ENCODE measurements at regions not wholly inside any gene's neighbourhood (a gene's known extent, or its start where the extent isn't known, plus 50 kb on each side); places are given as distances from the start of the nearest gene placed in this dataset.
"Not testable (repeated sequence)": the region's sequence is repeated elsewhere in the genome, so short reads cannot be mapped to it uniquely, and the experiment has no call there.

DNA sequence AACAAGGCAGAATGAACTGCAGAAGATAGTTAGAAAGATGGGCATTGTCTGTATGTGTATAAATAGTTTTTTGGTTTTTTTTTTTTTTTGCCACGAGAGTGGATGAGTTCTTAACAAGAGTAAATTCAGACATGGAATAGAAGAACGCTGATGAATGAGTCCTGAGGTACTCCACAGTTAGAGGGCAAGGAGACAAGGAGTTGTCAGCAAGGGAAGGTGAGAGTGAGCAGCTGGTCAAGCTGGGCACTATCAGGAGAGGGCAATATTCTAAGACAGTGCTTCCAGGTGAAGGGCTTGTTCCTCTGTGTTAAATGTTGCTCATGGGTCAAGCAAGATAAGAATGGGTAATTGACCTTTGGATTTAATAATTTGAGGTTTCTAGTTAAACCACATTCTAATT lies 138.6 kb upstream of the FAM78B start:
- Mint-ChIP-seq H3K27me3 (ENCODE audit: low read depth) (no peaks in the 10 kb centered on the region), H3K36me3 (no peaks in the 10 kb centered on the region), H3K27ac (no peak overlapping the region), H3K9me3 (no peaks in the 10 kb centered on the region), H3K4me3 (no peak overlapping the region), H3K4me1 (no peaks in the 10 kb centered on the region)
- TF ChIP-seq CTCF (IDR thresholded peaks at IDR 0.05; ENCODE audit: unreplicated experiment) = no peak
- no peak for DNase-seq (ENCODE audit: low spot score in 2 of 2, unreplicated experiment in 2 of 2)

GRCh38 chr1:166307261-166308188 lies 140.7 kb upstream of the FAM78B start:
- H3K27ac Mint-ChIP-seq = no peak overlapping the region
- H3K4me1 Mint-ChIP-seq = no peaks in the 10 kb centered on the region
- H3K27me3 Mint-ChIP-seq (ENCODE audit: low read depth) = no peaks in the 10 kb centered on the region
- no peaks in the 10 kb centered on the region for H3K9me3 Mint-ChIP-seq
- DNase-seq (ENCODE audit: low spot score in 2 of 2, unreplicated experiment in 2 of 2) = no peak
- no peak for TF ChIP-seq CTCF (IDR thresholded peaks at IDR 0.05; ENCODE audit: unreplicated experiment)
- no peaks in the 10 kb centered on the region for H3K36me3 Mint-ChIP-seq
- no peak overlapping the region for H3K4me3 Mint-ChIP-seq

GRCh38 chr1:166316306-166316705 lies 149.5 kb upstream of the FAM78B start:
- not testable (repeated sequence) for H3K36me3 Mint-ChIP-seq; DNase-seq (ENCODE audit: low spot score in 2 of 2, unreplicated experiment in 2 of 2); H3K27ac Mint-ChIP-seq; H3K4me1 Mint-ChIP-seq; H3K4me3 Mint-ChIP-seq; H3K27me3 Mint-ChIP-seq (ENCODE audit: low read depth)
- H3K9me3 Mint-ChIP-seq = peaks cover 28% of the 10 kb centered on the region

DNA sequence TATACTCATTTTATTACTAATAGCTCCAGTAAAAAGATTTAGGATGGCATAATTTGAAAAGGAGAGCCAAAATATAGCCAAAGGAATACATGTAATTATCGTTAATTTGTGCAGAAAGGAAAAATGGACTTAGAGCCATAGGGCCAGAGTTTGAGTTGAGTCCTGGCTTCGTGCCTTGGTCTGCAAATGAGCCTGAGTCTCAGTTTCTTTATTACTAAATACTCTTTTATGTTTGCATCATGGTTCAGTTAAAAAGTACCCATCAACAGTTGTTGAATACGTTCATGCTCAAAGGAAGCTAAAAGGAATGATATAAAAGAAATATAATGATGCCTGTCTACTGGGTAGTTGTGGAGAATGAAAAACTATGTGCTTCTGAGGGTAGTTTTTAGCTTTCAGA lies 155.7 kb upstream of the FAM78B start:
- Mint-ChIP-seq H3K9me3 (peaks cover 5% of the 10 kb centered on the region), H3K36me3 (no peaks in the 10 kb centered on the region), H3K27me3 (ENCODE audit: low read depth) (no peaks in the 10 kb centered on the region), H3K4me1 (no peaks in the 10 kb centered on the region), H3K4me3 (no peak overlapping the region), H3K27ac (no peak overlapping the region)
- DNase-seq (ENCODE audit: low spot score in 2 of 2, unreplicated experiment in 2 of 2) = no peak
- TF ChIP-seq CTCF (IDR thresholded peaks at IDR 0.05; ENCODE audit: unreplicated experiment) = no peak

DNA sequence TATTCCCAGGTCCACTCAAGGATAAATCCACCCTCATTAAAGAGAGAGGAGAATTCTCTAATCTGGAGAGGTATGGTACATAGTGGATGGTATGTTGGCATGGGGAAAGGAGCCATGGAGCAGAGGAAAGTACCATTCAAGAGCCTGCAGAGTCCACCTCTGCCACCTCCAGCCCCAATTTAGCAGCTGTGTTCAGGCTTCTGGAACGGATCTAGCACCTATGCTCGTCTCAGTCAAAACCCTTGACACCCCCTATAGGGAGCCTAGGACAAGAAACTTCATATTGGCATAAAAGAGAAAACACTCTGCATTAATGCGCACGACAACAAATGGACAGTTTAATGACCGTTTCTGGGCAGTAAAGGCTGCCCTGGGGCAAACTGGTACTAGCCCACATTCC lies 161.1 kb upstream of the FAM78B start:
- no peaks in the 10 kb centered on the region for H3K9me3 Mint-ChIP-seq
- no peaks in the 10 kb centered on the region for H3K36me3 Mint-ChIP-seq
- no peak for TF ChIP-seq CTCF (IDR thresholded peaks at IDR 0.05; ENCODE audit: unreplicated experiment)
- no peak overlapping the region for H3K4me3 Mint-ChIP-seq
- no peak overlapping the region for H3K27ac Mint-ChIP-seq
- no peak for DNase-seq (ENCODE audit: low spot score in 2 of 2, unreplicated experiment in 2 of 2)
- H3K4me1 Mint-ChIP-seq = no peaks in the 10 kb centered on the region
- H3K27me3 Mint-ChIP-seq (ENCODE audit: low read depth) = peaks cover 2% of the 10 kb centered on the region

DNA sequence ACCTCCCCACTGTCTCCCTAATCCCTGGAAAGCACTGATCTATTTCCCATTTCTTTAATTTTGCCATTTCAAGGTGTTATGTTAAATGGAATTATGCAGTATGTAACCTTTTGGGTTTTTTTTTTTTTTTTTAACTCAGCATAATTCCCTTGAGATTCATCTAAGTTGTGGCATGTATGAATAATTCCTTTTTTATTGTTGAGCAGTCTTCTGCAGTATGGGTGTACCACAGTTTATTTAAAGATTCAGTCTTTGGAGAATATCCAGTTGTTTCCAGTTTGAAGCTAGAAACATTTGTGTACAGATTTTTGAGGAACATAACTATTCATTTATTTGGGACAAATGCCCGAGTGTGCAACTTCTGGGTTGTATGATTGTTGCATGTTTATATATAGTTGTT lies 162.2 kb upstream of the FAM78B start:
- Mint-ChIP-seq H3K4me1 (no peaks in the 10 kb centered on the region), H3K4me3 (no peak overlapping the region), H3K9me3 (no peaks in the 10 kb centered on the region), H3K27ac (no peak overlapping the region), H3K36me3 (no peaks in the 10 kb centered on the region), H3K27me3 (ENCODE audit: low read depth) (peaks cover 2% of the 10 kb centered on the region)
- no peak for DNase-seq (ENCODE audit: low spot score in 2 of 2, unreplicated experiment in 2 of 2)
- no peak for TF ChIP-seq CTCF (IDR thresholded peaks at IDR 0.05; ENCODE audit: unreplicated experiment)
